ENCODE measurements at regions not wholly inside any gene's neighbourhood (a gene's known extent, or its start where the extent isn't known, plus 50 kb on each side); places are given as distances from the start of the nearest gene placed in this dataset.

DNA sequence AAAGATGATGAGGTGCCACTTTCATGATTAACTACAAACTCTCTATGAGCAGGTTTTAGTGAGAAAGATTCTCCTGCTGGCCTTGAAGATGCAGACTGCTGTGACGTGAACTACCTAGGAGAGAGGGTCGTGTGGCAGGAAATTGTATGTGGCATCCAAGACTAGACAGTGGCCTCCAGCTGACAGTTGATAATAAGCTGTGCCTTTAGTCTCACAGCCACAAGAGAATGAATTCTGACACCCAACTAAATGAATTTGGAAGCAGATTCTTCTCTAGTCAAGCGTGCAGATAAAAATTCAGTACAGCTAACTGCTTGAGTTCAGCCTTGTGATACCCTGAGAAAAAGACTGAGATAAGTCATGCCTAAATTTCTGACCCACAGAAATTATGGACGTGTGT, 169.0 kb upstream of the COL3A1 start:
- TF ChIP-seq, protein P1, sequence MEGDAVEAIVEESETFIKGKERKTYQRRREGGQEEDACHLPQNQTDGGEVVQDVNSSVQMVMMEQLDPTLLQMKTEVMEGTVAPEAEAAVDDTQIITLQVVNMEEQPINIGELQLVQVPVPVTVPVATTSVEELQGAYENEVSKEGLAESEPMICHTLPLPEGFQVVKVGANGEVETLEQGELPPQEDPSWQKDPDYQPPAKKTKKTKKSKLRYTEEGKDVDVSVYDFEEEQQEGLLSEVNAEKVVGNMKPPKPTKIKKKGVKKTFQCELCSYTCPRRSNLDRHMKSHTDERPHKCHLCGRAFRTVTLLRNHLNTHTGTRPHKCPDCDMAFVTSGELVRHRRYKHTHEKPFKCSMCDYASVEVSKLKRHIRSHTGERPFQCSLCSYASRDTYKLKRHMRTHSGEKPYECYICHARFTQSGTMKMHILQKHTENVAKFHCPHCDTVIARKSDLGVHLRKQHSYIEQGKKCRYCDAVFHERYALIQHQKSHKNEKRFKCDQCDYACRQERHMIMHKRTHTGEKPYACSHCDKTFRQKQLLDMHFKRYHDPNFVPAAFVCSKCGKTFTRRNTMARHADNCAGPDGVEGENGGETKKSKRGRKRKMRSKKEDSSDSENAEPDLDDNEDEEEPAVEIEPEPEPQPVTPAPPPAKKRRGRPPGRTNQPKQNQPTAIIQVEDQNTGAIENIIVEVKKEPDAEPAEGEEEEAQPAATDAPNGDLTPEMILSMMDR (conservative IDR thresholded peaks at IDR 0.05; ENCODE audit: low read depth, low read length) = no peak
- no peak for TF ChIP-seq EZH2 (IDR thresholded peaks at IDR 0.05; ENCODE audit: borderline replicate concordance, low read depth, low read length, poor library complexity, severe bottlenecking)

Data from A673 (cell line).